A549 (cell line): ENCODE measurements at regions not wholly inside any gene's neighbourhood (a gene's known extent, or its start where the extent isn't known, plus 50 kb on each side); places are given as distances from the start of the nearest gene placed in this dataset.

Experiments
- EP300 ChIP-seq, 2 experiments: fragments of >200 bp; sonication (Bioruptor Twin); formaldehyde crosslinking; IDR thresholded peaks; 2 replicates in 1 of 2; 3 replicates in 1 of 2; pipeline ENCODE4 v1.6.1; 2016 to 2017
- HDAC2 ChIP-seq: fragments of 200-600 bp; sonication (generic); IDR thresholded peaks from 2 replicates; pipeline ENCODE4 v1.6.1; 2016
- HEYL ChIP-seq: fragments of 250-450 bp; sonication (Bioruptor Pico); IDR thresholded peaks from 2 replicates; pipeline ENCODE4 v1.8.0; 2021; ENCODE audit warnings: mild to moderate bottlenecking, moderate library complexity
- KDM1A ChIP-seq: fragments of 200-600 bp; sonication (generic); IDR thresholded peaks from 2 replicates; pipeline ENCODE4 v1.6.1; 2016; ENCODE audit warnings: low read depth, mild to moderate bottlenecking
- NFE2L2 ChIP-seq: fragments of 150-350 bp; conservative IDR thresholded peaks from 2 replicates; pipeline ENCODE4 v1.6.1; 2014; ENCODE audit warnings: low read length
- POLR2A ChIP-seq: IDR thresholded peaks from 2 replicates; pipeline ENCODE4 v1.6.1; 2012; ENCODE audit warnings: mild to moderate bottlenecking, low read length
- RAD21 ChIP-seq, 2 experiments: fragments of >200 bp in 1 of 2; sonication (Bioruptor Twin) in 1 of 2; formaldehyde crosslinking in 1 of 2; IDR thresholded peaks in 1 of 2; conservative IDR thresholded peaks in 1 of 2; 2 replicates in 1 of 2; 3 replicates in 1 of 2; pipeline ENCODE4 v1.6.1; 2012 to 2018; ENCODE audit warnings: inconsistent platforms in 1 of 2
- RARB ChIP-seq: fragments of 250-450 bp; sonication (Bioruptor Pico); IDR thresholded peaks from 2 replicates; pipeline ENCODE4 v1.8.0; 2021; ENCODE audit warnings: mild to moderate bottlenecking, moderate library complexity
- RCOR1 ChIP-seq: fragments of 150-350 bp; IDR thresholded peaks from 2 replicates; pipeline ENCODE4 v1.6.1; 2014; ENCODE audit warnings: antibody characterized with exemption, low read length, low read depth
- RFX5 ChIP-seq: fragments of 450-650 bp; IDR thresholded peaks from 2 replicates; pipeline ENCODE4 v1.7.1; 2014; ENCODE audit warnings: antibody characterized with exemption, mild to moderate bottlenecking, moderate library complexity
- SREBF2 ChIP-seq: fragments of 450-650 bp; IDR thresholded peaks from 2 replicates; pipeline ENCODE4 v1.6.1; 2014; ENCODE audit warnings: mild to moderate bottlenecking, moderate library complexity
- TF ChIP-seq, protein P1 (sequence below): fragments of 150-350 bp; IDR thresholded peaks from 2 replicates; pipeline ENCODE4 v1.6.1; 2014; ENCODE audit warnings: low read depth, mild to moderate bottlenecking, low read length
- TF ChIP-seq, protein P2 (sequence below): fragments of >200 bp; sonication (Bioruptor Twin); formaldehyde crosslinking; IDR thresholded peaks from 3 replicates; pipeline ENCODE4 v1.5.1; 2016
- TF ChIP-seq, protein P3 (sequence below): fragments of >200 bp; sonication (Bioruptor Twin); formaldehyde crosslinking; IDR thresholded peaks from 2 replicates; pipeline ENCODE4 v1.6.1; 2016

DNA sequence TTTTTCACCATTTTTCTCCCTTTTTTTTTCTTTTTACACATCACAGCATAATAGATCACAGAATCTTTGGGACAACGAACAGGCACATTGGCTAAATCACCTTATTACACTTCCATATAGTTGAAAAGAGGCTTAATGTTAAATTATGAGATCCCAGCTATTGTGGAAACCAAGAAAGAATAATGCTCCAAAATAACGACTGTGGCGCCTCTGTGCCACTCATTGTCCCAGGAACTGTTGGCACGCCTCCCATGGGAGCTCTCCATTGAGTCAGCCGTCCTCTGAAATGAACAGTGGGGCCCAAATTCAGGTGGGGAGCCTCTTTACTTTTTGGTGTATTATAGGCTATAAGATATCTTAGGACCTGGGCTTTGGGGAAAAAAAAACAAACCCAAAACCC is 82.2 kb upstream of the NFIB start:
- no peak for TF ChIP-seq SREBF2
- TF ChIP-seq, protein P1, sequence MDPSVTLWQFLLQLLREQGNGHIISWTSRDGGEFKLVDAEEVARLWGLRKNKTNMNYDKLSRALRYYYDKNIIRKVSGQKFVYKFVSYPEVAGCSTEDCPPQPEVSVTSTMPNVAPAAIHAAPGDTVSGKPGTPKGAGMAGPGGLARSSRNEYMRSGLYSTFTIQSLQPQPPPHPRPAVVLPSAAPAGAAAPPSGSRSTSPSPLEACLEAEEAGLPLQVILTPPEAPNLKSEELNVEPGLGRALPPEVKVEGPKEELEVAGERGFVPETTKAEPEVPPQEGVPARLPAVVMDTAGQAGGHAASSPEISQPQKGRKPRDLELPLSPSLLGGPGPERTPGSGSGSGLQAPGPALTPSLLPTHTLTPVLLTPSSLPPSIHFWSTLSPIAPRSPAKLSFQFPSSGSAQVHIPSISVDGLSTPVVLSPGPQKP: no peak
- TF ChIP-seq, protein P2, sequence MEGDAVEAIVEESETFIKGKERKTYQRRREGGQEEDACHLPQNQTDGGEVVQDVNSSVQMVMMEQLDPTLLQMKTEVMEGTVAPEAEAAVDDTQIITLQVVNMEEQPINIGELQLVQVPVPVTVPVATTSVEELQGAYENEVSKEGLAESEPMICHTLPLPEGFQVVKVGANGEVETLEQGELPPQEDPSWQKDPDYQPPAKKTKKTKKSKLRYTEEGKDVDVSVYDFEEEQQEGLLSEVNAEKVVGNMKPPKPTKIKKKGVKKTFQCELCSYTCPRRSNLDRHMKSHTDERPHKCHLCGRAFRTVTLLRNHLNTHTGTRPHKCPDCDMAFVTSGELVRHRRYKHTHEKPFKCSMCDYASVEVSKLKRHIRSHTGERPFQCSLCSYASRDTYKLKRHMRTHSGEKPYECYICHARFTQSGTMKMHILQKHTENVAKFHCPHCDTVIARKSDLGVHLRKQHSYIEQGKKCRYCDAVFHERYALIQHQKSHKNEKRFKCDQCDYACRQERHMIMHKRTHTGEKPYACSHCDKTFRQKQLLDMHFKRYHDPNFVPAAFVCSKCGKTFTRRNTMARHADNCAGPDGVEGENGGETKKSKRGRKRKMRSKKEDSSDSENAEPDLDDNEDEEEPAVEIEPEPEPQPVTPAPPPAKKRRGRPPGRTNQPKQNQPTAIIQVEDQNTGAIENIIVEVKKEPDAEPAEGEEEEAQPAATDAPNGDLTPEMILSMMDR: no peak
- no peak for TF ChIP-seq EP300 (IDR thresholded peaks at IDR 0.05)
- no peak for TF ChIP-seq RFX5
- no peak for TF ChIP-seq NFE2L2
- TF ChIP-seq KDM1A: no peak
- no peak for TF ChIP-seq RARB (CRISPR knock-in tag)
- no peak for TF ChIP-seq POLR2A
- TF ChIP-seq, protein P3, sequence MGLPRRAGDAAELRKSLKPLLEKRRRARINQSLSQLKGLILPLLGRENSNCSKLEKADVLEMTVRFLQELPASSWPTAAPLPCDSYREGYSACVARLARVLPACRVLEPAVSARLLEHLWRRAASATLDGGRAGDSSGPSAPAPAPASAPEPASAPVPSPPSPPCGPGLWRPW: no peak
- TF ChIP-seq RAD21 (conservative IDR thresholded peaks at IDR 0.05 in 1 of 2, IDR thresholded peaks at IDR 0.05 in 1 of 2): no peak
- no peak for TF ChIP-seq RCOR1
- TF ChIP-seq HEYL: no peak
- TF ChIP-seq HDAC2: no peak
